WTC11 (cell line): ENCODE measurements at regions not wholly inside any gene's neighbourhood (a gene's known extent, or its start where the extent isn't known, plus 50 kb on each side); places are given as distances from the start of the nearest gene placed in this dataset.

Source experiments
- ATAC-seq: fragments of 200-7000 bp; cut with Tn5 transposase; 2 replicates; pipeline ENCODE4 v1.10.0; 2021; ENCODE audit warnings: mild to moderate bottlenecking, moderate library complexity
- CTCF ChIA-PET: fragments of 300-600 bp; sonication (Branson Sonifier 250); formaldehyde crosslinking; loops from one replicate; lab custom pipeline; 2021; ENCODE audit warnings: antibody characterized with exemption; lab: Charles Lee
- POLR2A ChIA-PET: fragments of 350-600 bp; sonication (Branson Sonifier 250); formaldehyde crosslinking; loops from one replicate; lab custom pipeline; 2021; ENCODE audit warnings: antibody characterized with exemption; lab: Charles Lee
- DNase-seq: peaks from one replicate; pipeline ENCODE4 v3.0.0; 2021; ENCODE audit warnings: low spot score
- H3K27ac Mint-ChIP-seq: 2 replicates; pipeline ENCODE4 v1.8.0; 2021; ENCODE audit warnings: mixed read lengths
- H3K27me3 Mint-ChIP-seq: 2 replicates; pipeline ENCODE4 v1.8.0; 2021; ENCODE audit warnings: low read depth, mild to moderate bottlenecking, moderate library complexity, mixed read lengths
- H3K36me3 Mint-ChIP-seq: 2 replicates; pipeline ENCODE4 v1.8.0; 2021; ENCODE audit warnings: mixed read lengths
- H3K4me1 Mint-ChIP-seq: 2 replicates; pipeline ENCODE4 v1.8.0; 2022; ENCODE audit warnings: mixed read lengths
- H3K4me3 Mint-ChIP-seq: 2 replicates; pipeline ENCODE4 v1.8.0; 2021; ENCODE audit warnings: mild to moderate bottlenecking, moderate library complexity, mixed read lengths
- H3K9me3 Mint-ChIP-seq: 2 replicates; pipeline ENCODE4 v1.8.0; 2021; ENCODE audit warnings: mixed read lengths
- ARID4B ChIP-seq: sonication (generic); formaldehyde crosslinking; IDR thresholded peaks from 2 replicates; pipeline ENCODE4 v1.8.0; 2023; ENCODE audit warnings: missing genetic modification reagents, mild to moderate bottlenecking, borderline replicate concordance
- CBFB ChIP-seq: sonication (generic); formaldehyde crosslinking; IDR thresholded peaks from 2 replicates; pipeline ENCODE4 v1.8.1; 2022; ENCODE audit warnings: mild to moderate bottlenecking, low read depth, missing genetic modification reagents
- CDX4 ChIP-seq: fragments of 250-450 bp; sonication (Bioruptor Pico); IDR thresholded peaks from 2 replicates; pipeline ENCODE4 v1.9.0; 2021; ENCODE audit warnings: moderate library complexity, mild to moderate bottlenecking, inconsistent platforms, borderline replicate concordance
- E2F4 ChIP-seq: sonication (generic); formaldehyde crosslinking; IDR thresholded peaks from 2 replicates; pipeline ENCODE4 v1.8.1; 2022; ENCODE audit warnings: low read depth, mild to moderate bottlenecking, moderate library complexity, missing genetic modification reagents, borderline replicate concordance
- ETV6 ChIP-seq: sonication (generic); formaldehyde crosslinking; IDR thresholded peaks from 2 replicates; pipeline ENCODE4 v1.8.1; 2022; ENCODE audit warnings: mild to moderate bottlenecking, missing genetic modification reagents
- IRF1 ChIP-seq: sonication (generic); formaldehyde crosslinking; IDR thresholded peaks from 2 replicates; pipeline ENCODE4 v1.8.0; 2023; ENCODE audit warnings: missing genetic modification reagents
- IRF2 ChIP-seq: sonication (generic); formaldehyde crosslinking; IDR thresholded peaks from 2 replicates; pipeline ENCODE4 v1.8.0; 2022; ENCODE audit warnings: low read depth, missing genetic modification reagents, borderline replicate concordance
- MAX ChIP-seq: sonication (generic); formaldehyde crosslinking; IDR thresholded peaks from 2 replicates; pipeline ENCODE4 v1.8.0; 2022; ENCODE audit warnings: mild to moderate bottlenecking, missing genetic modification reagents
- MXD4 ChIP-seq: fragments of 250-450 bp; sonication (Bioruptor Pico); IDR thresholded peaks from 2 replicates; pipeline ENCODE4 v1.8.0; 2021; ENCODE audit warnings: mild to moderate bottlenecking, moderate library complexity, borderline replicate concordance
- MYBL2 ChIP-seq: sonication (generic); formaldehyde crosslinking; IDR thresholded peaks from 2 replicates; pipeline ENCODE4 v1.8.1; 2023; ENCODE audit warnings: mild to moderate bottlenecking, moderate library complexity, missing genetic modification reagents
- NR2C2 ChIP-seq: sonication (generic); formaldehyde crosslinking; IDR thresholded peaks from 2 replicates; pipeline ENCODE4 v1.8.0; 2022; ENCODE audit warnings: mild to moderate bottlenecking, missing genetic modification reagents
- RORB ChIP-seq: fragments of 250-450 bp; sonication (Bioruptor Pico); IDR thresholded peaks from 2 replicates; pipeline ENCODE4 v1.9.0; 2021; ENCODE audit warnings: mild to moderate bottlenecking
- SMAD3 ChIP-seq: sonication (generic); formaldehyde crosslinking; IDR thresholded peaks from 2 replicates; pipeline ENCODE4 v1.8.0; 2022; ENCODE audit warnings: missing genetic modification reagents, mild to moderate bottlenecking, borderline replicate concordance
- SOX15 ChIP-seq: fragments of 250-450 bp; sonication (Bioruptor Pico); IDR thresholded peaks from 2 replicates; pipeline ENCODE4 v1.9.0; 2021; ENCODE audit warnings: mild to moderate bottlenecking
- TEAD1 ChIP-seq: sonication (generic); formaldehyde crosslinking; IDR thresholded peaks from 2 replicates; pipeline ENCODE4 v1.8.0; 2022; ENCODE audit warnings: mild to moderate bottlenecking, missing genetic modification reagents
- ZNF138 ChIP-seq: sonication (generic); formaldehyde crosslinking; conservative IDR thresholded peaks from 2 replicates; pipeline ENCODE4 v1.8.1; 2022; ENCODE audit warnings: mild to moderate bottlenecking, moderate library complexity, missing genetic modification reagents
- ZNF423 ChIP-seq: fragments of 250-450 bp; sonication (Bioruptor Pico); IDR thresholded peaks from 2 replicates; pipeline ENCODE4 v2.1.2; 2022; ENCODE audit warnings: mild to moderate bottlenecking, moderate library complexity
- ZNF512 ChIP-seq: sonication (generic); formaldehyde crosslinking; IDR thresholded peaks from 2 replicates; pipeline ENCODE4 v1.8.1; 2022; ENCODE audit warnings: missing genetic modification reagents, borderline replicate concordance
- ZNF532 ChIP-seq: fragments of 250-450 bp; sonication (Bioruptor Pico); IDR thresholded peaks from 2 replicates; pipeline ENCODE4 v1.9.0; 2021; ENCODE audit warnings: mild to moderate bottlenecking, borderline replicate concordance

GRCh38 chr2:37788602-37789209, 117.3 kb upstream of the CDC42EP3 start:
- POLR2A ChIA-PET: no interaction called here
- Mint-ChIP-seq H3K27ac (no peak overlapping the region), H3K9me3 (peaks cover 37% of the 10 kb centered on the region), H3K27me3 (no peaks in the 10 kb centered on the region), H3K36me3 (peaks cover 18% of the 10 kb centered on the region), H3K4me1 (no peaks in the 10 kb centered on the region), H3K4me3 (no peak overlapping the region)
- no peak for DNase-seq
- ATAC-seq: no peak
- CTCF ChIA-PET: no interaction called here
- TF ChIP-seq MXD4 (CRISPR knock-in tag) (no peak), ZNF512 (no peak), CDX4 (CRISPR knock-in tag) (no peak), CBFB (CRISPR knock-in tag) (no peak), SOX15 (CRISPR knock-in tag) (no peak), ZNF138 (no peak), ETV6 (no peak), ZNF532 (CRISPR knock-in tag) (no peak)

GRCh38 chr2:37790019-37790418, 118.6 kb upstream of the CDC42EP3 start:
- Mint-ChIP-seq H3K4me3 (no peak overlapping the region), H3K27ac (no peak overlapping the region), H3K9me3 (peaks cover 37% of the 10 kb centered on the region), H3K36me3 (peaks cover 18% of the 10 kb centered on the region), H3K27me3 (no peaks in the 10 kb centered on the region), H3K4me1 (no peaks in the 10 kb centered on the region)
- DNase-seq: no peak
- ChIA-PET POLR2A (no interaction called here), CTCF (no interaction called here)
- no peak for ATAC-seq
- TF ChIP-seq ARID4B (CRISPR knock-in tag) (no peak), RORB (CRISPR knock-in tag) (no peak), SMAD3 (CRISPR knock-in tag) (no peak), CDX4 (CRISPR knock-in tag) (no peak), NR2C2 (CRISPR knock-in tag) (no peak), ZNF423 (CRISPR knock-in tag) (no peak), MYBL2 (CRISPR knock-in tag) (no peak), MAX (CRISPR knock-in tag) (no peak), TEAD1 (CRISPR knock-in tag) (no peak), E2F4 (CRISPR knock-in tag) (no peak), IRF2 (CRISPR knock-in tag) (no peak), IRF1 (no peak)
